ENCODE measurements at regions not wholly inside any gene's neighbourhood (a gene's known extent, or its start where the extent isn't known, plus 50 kb on each side); places are given as distances from the start of the nearest gene placed in this dataset.

DNA sequence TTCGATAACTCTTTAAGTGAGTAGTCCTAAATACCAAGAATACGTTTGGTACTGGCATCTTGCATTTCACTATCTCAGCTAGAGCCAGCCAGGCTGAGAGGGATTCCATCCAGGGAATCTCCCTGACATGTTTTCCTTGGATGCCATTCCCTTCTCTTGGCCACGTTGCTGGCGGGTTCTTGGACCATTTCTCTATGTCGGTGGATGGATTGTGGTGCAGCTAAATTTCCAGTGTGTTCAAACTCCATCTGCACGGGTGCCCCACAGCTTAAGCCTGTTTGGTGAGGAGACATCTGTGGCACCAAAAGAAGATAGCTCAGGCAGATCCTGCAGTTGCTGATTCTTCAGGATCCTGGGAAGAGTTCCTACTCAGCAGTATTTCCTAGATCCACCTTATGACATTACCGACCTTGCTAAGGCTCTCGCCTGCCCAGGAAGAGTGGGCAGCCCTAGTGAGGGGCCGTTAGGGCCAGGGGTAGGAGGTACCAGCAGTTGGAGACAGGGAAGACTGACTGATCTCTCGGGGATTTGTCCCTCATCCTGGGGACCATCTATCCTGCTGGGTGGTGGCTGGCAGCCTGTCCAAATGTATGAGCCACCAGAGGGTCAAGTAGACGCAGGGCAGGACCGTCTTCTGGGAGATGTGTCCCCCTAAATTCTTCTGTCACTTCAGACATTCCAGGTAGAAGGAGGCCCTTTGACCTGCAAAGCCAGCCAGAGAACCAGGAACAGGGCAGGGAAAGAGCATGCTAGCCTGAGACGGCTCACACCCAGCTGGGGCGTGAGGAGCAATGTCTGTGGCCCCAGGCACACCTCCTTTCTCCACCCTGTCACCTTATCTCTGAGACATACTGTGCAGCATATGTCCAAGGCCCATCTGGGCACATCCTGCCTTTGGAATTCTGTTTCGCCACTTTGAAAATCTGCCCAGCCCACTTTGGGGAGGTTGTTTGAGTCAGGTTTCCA, 72.6 kb upstream of the CAPRIN2 start:
- DNase-seq = no peak

DNA sequence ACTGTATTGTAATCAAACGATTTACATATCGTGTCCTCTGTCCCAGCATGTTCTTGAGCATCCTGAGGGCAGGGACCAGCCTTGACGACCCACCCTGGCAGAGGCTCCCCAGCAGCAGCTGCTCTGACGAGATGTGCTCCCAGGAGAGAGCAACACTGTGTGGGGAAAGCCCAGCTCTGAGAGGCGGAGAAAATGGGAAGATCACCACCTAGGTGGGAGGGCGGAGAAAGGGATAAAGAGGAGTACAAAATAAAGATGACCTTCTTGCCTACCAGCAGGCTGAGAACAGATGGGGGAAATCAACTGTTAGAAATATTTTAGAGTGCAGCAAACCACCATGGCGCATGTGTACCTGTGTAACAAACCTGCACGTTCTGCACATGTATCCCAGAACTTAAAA, 71.5 kb upstream of the CAPRIN2 start:
- DNase-seq = no peak

DNA sequence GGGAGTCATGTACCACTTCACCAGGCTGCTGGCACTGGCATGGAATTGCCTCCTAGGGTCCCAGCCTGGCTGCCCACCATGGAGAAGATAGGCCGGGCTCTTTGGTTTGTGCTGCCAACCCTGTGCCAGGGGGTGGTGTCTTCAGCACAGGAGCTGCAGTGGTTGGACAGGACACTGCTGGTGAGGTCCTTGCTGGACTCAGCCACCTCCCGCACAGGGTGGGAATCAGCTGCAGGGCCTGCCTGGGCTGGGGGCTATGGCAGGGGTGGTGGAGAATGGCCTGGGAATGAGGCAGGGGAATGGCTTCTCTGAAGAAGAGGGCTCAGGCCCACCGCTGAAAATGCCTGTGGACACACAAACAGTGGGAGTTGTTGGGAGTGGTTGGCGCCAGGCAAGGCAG, 70.6 kb upstream of the CAPRIN2 start:
- DNase-seq = no peak

DNA sequence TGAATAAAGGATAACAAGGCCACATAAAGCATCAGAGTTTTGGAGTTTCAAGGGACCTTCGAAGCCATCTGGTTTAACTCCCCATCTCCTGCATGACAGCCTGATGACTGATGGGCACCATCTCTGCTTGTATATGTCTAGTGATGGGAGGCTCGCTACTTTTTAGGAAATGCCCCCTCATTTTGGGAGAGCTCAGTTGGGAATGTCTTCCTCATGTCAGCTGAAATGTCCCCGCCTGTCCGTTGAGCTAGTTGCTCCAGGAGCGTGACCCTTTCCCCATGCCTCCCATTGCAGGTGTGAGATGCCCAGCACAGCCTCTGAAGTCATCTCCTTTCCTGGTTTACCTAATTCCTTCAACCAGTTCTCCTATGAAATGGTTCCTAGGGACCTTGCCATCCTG, 69.6 kb upstream of the CAPRIN2 start:
- no peak for DNase-seq

DNA sequence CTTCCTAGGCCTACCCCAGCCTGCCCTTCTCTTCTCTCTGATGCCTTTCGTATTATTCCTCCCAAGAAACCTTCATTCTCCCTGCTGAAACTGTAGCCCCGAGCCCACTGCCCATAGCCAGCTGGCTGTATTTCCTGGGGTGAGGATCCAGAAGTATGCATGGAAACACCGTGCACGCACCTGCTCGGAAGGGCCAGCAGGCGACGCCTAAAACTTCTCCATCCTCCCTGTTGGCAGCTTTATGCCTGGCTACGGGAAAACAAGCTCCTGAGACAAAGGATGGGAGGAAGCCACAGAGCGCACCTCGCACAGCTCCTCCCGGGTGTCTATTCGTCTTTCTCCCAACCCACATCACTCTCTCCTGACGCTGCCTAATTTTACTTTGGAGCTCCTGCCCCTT, 69.0 kb upstream of the CAPRIN2 start:
- DNase-seq = no peak

DNA sequence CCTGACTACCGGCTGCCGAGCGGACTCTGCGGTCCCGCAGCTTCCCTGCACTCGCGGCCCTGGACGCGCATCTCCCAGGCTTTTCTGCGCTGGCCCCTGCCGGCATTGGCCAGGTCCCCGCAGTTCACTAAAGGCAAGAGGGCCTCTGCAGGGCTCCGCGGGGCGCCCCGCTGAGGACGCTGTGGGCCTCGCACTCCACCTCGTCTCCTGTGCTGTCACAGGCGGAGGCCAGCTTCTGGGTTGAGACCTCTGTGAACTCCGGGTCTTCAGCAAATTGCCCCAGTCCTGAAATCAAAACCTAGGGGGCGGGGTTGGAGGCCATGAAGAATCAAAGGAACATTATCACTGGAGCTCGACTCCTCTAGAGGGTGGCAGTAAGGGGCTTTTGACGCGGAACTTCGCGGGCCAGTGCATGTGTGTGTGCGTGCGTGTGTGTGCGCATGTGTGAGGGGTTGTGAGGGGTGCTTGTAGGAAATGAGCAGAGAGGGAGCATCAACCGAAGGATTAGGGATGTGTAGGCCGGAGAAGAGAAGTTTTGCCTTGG, 68.5 kb upstream of the CAPRIN2 start:
- DNase-seq = no peak

DNA sequence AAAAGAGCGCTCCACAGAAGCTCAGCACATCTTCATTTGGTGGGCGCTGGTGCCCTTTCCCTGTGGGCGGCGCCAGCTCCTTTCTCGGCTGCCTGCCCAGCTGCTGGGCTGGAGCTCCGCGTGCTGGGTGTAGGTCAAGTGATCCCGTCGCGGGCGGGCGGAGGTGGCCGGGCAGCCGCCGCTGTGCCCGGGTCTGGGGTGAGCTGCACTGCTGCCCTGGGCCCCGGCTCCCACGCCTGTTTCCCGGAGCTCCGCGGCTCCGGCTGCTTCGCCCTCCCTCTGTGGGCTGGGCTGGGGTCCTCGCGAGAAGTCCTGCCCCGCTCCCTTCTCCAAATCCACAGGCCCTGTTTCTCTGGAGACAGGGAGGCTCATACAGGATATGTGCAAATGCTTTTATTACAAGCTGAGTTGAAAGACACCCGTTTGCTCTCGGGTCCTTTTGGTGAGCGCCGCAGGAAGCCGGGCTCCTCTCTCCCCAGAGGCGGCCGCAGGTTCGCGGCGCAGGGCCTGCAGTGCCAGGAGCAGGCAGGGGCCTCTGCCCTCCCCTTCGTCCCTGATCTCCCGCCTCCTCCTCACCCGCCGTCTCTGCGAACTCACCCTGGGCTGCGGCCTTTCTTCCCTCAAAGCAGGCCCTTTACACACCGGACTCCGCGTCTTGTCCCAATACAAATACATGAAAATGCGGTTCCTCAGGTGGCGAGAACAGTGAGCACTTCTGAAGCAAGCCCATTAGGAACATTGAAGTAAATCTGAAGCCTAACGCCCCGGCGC, 67.8 kb upstream of the CAPRIN2 start:
- no peak for DNase-seq

DNA sequence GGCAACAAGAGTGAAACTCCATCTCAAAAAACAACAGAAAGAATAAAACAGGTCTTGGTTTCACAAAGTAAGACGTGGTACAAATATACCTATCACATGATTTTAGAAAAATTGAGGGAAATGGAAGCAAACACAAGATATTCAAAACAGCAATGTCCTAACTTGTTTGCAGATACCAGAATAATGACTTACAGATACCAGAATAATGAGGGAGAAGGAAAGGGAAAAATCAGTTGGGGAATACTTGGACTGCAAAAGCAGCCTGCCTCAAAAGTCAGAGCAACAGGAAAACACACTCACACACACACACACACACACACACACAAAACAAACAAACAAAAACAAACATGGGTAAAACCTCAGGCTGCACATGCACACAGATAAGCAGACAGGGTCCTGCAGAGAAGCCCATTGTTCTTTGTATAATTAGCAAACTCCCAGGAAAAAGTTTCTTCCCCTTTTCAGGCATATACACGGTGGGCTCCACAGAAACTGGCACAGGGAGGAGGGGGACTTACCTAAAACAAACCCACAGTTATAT, 65.7 kb upstream of the CAPRIN2 start:
- no peak for DNase-seq

DNA sequence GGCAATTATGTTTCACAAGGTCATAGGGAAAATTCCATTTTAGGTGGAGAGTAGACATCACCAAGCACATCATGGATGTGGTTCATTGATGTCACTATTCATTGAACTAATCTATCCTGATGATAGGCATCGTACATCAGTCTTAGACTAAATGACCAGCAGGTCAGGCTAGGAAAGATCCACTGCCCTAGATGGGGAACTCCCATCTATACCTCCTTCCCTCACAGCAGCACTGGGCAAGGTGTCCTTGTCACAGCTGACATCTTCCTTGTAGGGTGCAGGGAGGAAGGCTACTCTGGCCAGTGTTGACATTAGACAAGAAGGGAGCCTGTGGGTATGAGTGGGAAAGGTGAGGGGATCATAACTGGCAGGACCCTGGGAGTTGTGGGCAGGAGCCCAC, 63.8 kb upstream of the CAPRIN2 start:
- DNase-seq = no peak

DNA sequence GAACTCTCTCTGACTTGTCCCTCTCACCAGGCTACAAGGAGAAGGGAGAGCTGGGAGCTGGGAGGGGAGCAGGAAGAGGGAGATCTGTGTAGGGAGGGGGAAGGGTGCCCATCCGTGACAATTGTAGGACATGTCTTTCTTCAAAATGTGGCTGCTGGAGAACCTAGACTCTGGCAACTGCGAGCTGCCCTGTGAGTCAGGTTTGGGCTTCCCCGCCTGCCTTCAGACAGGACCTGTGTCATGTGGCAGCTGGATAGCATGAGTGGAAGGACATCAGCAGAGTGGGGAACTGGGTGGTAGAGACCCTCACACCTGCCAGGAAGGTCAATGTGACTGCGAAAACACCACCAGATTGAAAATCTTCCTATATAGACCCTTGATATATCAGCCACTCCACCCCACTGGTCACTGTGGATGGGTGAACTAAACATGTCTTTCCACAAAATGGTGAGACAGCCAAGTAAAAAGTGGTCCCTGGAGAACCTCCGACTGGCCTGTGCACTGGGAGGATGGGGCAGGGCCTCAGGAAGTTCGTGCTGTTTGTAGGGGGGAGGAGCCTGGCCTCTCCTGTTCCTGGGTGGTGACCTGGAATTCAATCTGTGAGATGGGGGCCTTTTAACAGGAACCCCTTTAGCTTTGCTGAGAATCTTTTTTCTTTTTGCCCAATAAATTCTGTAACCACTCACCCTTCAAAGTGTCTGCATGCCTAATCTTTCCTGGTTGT, 62.2 kb upstream of the CAPRIN2 start:
- no peak for DNase-seq

DNA sequence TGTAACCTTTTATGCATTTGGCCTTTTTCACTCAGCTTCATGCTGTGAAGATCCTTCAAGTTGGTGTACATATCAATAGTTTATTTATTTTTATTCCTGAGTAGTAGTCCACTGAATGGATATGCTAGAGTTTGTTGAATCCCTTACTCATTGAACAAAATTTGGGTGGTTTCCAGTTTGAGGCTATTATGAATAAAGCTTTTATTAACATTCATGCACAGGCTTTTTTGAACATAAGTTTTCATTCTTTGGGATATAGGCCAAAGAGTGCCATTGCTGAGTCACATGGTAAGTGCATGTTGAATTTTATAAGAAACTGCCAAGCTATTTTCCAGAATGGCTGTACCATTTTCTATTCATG, 59.5 kb upstream of the CAPRIN2 start:
- no peak for DNase-seq

DNA sequence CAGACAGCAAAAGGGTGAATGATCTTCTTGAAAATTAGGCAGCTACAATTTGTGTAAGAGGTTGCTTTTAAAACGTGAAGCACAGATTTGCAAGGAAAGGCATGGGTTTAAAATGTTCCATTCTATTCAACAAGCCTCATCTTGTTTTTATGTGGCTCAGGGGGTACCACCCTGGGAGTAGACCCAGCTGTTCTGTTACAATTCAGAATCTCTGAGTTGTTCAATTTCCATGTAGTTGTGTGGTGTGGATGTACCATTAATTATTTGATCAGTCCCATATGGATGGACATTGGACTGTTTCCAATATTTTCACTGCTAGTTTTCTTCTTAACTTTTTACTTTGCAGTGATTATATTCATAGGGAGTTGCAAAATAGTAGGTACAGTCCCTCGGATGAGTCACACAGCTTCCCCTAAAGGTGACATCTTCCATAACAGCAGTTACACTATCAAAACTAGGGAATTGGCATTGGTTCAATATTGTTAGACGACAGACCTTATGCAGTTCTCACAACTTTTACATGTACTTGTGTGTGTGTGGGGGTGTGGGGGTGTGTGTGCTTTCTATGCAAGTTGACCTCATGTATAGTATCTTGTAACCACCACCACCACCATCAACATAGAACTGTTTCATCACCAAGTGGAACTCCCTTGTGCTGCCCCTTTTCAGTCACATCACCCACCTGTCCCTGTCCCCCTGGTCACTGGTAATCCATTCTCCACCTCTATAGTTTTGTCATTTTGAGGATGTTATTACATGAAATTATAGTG, 59.0 kb upstream of the CAPRIN2 start:
- no peak for DNase-seq

DNA sequence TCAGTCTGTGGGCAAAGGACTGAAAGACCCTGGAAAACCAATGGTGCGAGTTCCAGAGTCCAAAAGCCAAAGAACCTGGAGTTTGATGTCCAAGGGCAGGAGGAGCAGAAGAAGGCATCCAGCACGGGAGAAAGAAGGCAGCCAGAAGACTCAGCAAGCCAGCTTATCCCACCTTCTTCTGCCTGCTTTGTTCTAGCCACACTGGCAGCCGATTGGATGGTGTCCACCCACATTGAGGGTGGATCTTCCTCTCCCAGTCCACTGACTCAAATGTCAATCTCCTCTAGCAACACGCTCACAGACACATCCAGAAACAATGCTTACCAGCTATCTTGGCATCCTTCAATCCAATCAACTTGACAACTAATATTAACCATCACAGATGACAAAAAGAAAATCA, 57.2 kb upstream of the CAPRIN2 start:
- DNase-seq = no peak

DNA sequence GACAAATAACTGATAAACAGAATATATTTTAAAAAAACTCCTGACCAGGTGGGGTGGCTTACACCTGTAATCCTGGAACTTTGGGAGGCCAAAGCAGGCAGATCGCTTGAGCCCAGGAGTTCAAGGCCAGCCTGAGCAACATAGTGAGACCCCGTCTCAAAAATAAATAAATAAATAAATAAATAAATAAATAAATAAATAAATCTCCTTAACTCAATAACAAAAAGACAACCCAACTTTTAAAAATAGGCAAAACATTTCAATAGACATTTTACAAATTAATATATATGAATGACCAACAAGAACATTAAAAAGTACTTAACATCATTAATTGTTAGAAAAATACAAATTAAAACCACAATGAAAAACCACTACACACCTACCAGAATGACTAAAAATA, 56.2 kb upstream of the CAPRIN2 start:
- DNase-seq = no peak

DNA sequence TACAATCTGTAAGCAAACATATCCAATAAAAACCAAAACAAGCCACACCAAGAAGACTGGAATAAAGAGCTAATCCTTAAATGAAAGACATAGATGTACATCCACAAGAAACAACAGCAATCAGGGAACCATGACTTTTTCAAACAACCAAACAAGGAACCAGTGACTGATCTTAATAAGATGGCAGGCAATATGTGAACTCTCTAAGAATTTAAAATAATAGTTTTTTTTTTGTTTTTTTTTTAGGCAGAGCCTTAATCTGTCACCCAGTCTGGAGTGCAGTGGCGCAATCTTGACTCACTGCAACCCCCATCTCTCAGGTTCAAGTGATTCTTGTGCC, 52.9 kb upstream of the CAPRIN2 start:
- DNase-seq = no peak

DNA sequence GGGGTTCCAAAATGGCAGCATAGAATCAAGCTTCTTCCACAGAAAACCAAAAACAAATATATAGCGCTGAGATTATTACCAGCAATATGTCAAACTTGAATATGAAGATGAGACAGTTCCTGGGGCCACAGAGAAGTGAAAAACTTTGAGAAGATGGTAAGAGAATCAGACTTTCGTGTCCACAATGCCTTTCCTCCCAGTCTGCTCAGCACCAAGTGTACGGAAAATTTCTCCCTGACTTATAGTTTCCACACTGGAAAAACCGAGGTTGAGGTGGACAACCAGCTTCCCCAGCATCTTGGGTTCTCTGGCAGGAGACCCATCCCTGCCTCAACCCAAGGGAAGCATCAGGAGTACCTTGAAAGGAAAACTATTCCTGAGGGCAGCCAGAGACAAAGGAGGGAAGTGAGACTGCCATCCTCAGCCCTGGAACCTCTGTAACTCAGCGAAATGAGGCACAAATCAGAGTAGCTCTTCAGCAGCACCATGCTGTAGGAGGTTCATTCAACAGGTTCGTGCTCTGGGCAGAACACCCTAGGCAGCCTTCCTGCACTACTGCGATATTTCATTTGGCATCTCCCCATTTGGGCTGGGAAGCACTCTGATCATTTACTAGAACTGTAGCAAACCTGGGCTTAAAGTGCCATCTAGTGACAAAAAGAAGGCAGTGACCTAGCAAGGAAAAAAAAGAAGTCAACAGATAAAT, 52.4 kb upstream of the CAPRIN2 start:
- peak; percentile 68 to 79 for DNase-seq

DNA sequence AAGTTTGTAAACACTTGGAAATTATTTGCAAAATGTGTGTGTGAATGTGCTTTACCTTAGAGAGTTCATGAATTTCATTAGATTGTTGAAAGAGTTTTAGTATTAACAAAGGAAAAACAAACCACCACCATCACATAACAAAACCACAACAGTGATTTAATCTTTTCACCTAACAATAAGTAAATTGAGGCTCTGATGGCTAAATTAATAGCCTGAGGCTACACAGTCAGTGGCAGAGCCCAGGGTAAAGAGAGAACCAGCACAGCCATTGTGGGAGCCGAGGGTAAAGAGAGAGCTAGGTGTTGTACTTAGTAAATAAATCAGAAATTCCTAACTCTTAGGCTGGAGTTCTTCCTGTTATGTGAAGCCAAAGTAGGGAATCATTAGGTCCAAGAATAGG, 51.2 kb upstream of the CAPRIN2 start:
- peak in 1 of 2 experiments; percentile 44 for DNase-seq

All from NCI-H2081 (cell line).